ENCODE measurements at regions not wholly inside any gene's neighbourhood (a gene's known extent, or its start where the extent isn't known, plus 50 kb on each side); places are given as distances from the start of the nearest gene placed in this dataset.

DNA sequence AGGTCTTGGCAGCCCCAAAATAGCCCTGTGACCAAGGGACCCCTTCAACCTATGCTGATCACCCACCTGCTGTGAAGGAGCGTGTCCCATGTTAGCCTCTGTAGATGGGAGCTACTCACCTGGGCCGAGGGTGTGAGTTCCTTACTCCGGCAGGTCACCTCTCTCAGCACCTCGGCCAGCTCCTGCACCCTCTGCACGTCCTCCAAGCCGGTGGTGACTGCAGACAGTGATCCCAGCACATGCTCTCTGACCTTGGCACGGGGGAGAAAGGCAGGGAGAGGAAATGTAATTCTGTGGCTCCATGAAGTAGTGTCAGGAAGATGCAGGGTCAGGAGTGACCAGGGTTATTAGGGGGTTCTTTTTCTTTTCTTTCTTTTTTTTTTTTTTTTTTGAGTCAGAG, 67.7 kb upstream of the BCO1 start:
- Histone ChIP-seq H3K4ac (replicated peaks; ENCODE audit: insufficient read length, low read depth, low read length) (no peak overlapping the region), H2AK5ac (ENCODE audit: low read depth, low read length) (no peak overlapping the region), H4K5ac (ENCODE audit: insufficient read length, low read depth, low read length) (no peak overlapping the region), H3K79me2 (ENCODE audit: control insufficient read depth in 1 of 2, insufficient read depth in 2 of 2, low read length in 2 of 2) (no peaks in the 10 kb centered on the region), H3K18ac (ENCODE audit: extremely low read depth, low read length) (no peak overlapping the region), H2BK15ac (ENCODE audit: low read length) (no peak overlapping the region), H2BK5ac (ENCODE audit: low read depth, low read length) (no peak overlapping the region), H2BK120ac (replicated peaks; ENCODE audit: low read depth, low read length) (no peak overlapping the region), H3K36me3 (ENCODE audit: control insufficient read depth in 2 of 4, insufficient read depth in 4 of 4, low read length in 3 of 4) (no peaks in the 10 kb centered on the region; a peak in 1 of 8 replicates), H3K27ac (ENCODE audit: low read depth, low read length) (no peak overlapping the region), H2AFZ (ENCODE audit: low read length) (no peak overlapping the region), H2BK12ac (ENCODE audit: low read depth, low read length) (no peak overlapping the region), H4K8ac (ENCODE audit: extremely low read depth, insufficient read depth, low read length) (no peak overlapping the region), H3K4me1 (replicated peaks in 1 of 4; ENCODE audit: control insufficient read depth in 3 of 4, insufficient read depth in 4 of 4, low read length in 3 of 4) (no peaks in the 10 kb centered on the region), H3K23me2 (ENCODE audit: low read depth, low read length) (peaks cover 10% of the 10 kb centered on the region; the same call in 1 of the 2 replicates), H3K9me3 (ENCODE audit: insufficient read depth in 2 of 2, low read depth in 1 of 2, low read length in 1 of 2) (no peaks in the 10 kb centered on the region), H4K91ac (replicated peaks; ENCODE audit: insufficient read length, low read length) (no peak overlapping the region), H2BK20ac (ENCODE audit: low read length) (no peak overlapping the region), H3K4me3 (ENCODE audit: extremely low read depth in 1 of 4, insufficient read depth in 2 of 4, low read depth in 3 of 4, low read length in 4 of 4) (no peak overlapping the region), H3K56ac (replicated peaks; ENCODE audit: insufficient read length, low read depth, low read length) (no peak overlapping the region), H3K4me2 (ENCODE audit: insufficient read depth in 1 of 2, low read depth in 2 of 2, low read length in 2 of 2) (no peak overlapping the region), H3K27me3 (replicated peaks in 1 of 4; ENCODE audit: control insufficient read depth in 3 of 4, extremely low read depth in 1 of 4, insufficient read depth in 3 of 4, low read length in 3 of 4) (no peaks in the 10 kb centered on the region), H3K14ac (ENCODE audit: insufficient read length) (no peak overlapping the region), H3K23ac (ENCODE audit: insufficient read length) (no peak overlapping the region), H3K79me1 (ENCODE audit: low read depth, low read length) (no peaks in the 10 kb centered on the region), H4K20me1 (replicated peaks in 1 of 2; ENCODE audit: control insufficient read depth in 1 of 2, insufficient read depth in 2 of 2, low read length in 2 of 2) (peaks cover 0 to 13% of the 10 kb centered on the region in 2 experiments), H3K9ac (replicated peaks in 1 of 4; ENCODE audit: extremely low read depth in 1 of 4, low read depth in 3 of 4, low read length in 3 of 4) (no peak overlapping the region)
- 85% methylated on average over 7 of the region's 7 CpGs; no CpG with 5 or more reads in 1 of the 2 experiments for WGBS, 2 experiments (ENCODE audit: extremely low coverage in 1 of 2, insufficient coverage in 1 of 2, insufficient read length in 1 of 2, insufficient replicate concordance in 2 of 2, low coverage in 1 of 2, low lambda C conversion rate in 2 of 2, missing lambda C conversion rate in 1 of 2)
- ChIA-PET CTCF (ENCODE audit: partially characterized antibody) (interaction anchor here (0.6 to 1.5 kb wide), 2 partner anchors 29 to 34 kb away, joined by 3 to 7 read pairs; no protein-coding TSS in a partner anchor), POLR2A (ENCODE audit: partially characterized antibody) (interaction anchor here (0.7 kb wide), 1 partner anchor 19 kb away, joined by 4 read pairs; no protein-coding TSS in a partner anchor)
- TF ChIP-seq SRF (IDR thresholded peaks at IDR 0.05; ENCODE audit: low read depth, low read length) = no peak
- TF ChIP-seq, protein P1, sequence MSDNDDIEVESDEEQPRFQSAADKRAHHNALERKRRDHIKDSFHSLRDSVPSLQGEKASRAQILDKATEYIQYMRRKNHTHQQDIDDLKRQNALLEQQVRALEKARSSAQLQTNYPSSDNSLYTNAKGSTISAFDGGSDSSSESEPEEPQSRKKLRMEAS (IDR thresholded peaks at IDR 0.05) = peak; percentile 52
- no peak for TF ChIP-seq SUZ12 (IDR thresholded peaks at IDR 0.05; ENCODE audit: low read length)
- peak in 1 of 2 experiments; percentile 59; a peak in 1 of 4 replicates for TF ChIP-seq SIN3A (conservative IDR thresholded peaks at IDR 0.05 in 1 of 2, IDR thresholded peaks at IDR 0.05 in 1 of 2; ENCODE audit: low read depth in 1 of 2, low read length in 2 of 2)
- no peak for TF ChIP-seq ASH2L (IDR thresholded peaks at IDR 0.05; ENCODE audit: low read length)
- TF ChIP-seq KDM5A (IDR thresholded peaks at IDR 0.05; ENCODE audit: low read length) = no peak
- no peak for FAIRE-seq
- peak in 1 of 2 experiments; percentile 58 for DNase-seq (ENCODE audit: low read depth in 1 of 2, low spot score in 2 of 2)

All from H1 (cell line).